WTC11 (cell line): ENCODE measurements at regions not wholly inside any gene's neighbourhood (a gene's known extent, or its start where the extent isn't known, plus 50 kb on each side); places are given as distances from the start of the nearest gene placed in this dataset.

Source experiments
- ATAC-seq: fragments of 200-7000 bp; cut with Tn5 transposase; 2 replicates; pipeline ENCODE4 v1.10.0; 2021; ENCODE audit warnings: mild to moderate bottlenecking, moderate library complexity
- CTCF ChIA-PET: fragments of 300-600 bp; sonication (Branson Sonifier 250); formaldehyde crosslinking; loops from one replicate; lab custom pipeline; 2021; ENCODE audit warnings: antibody characterized with exemption; lab: Charles Lee
- POLR2A ChIA-PET: fragments of 350-600 bp; sonication (Branson Sonifier 250); formaldehyde crosslinking; loops from one replicate; lab custom pipeline; 2021; ENCODE audit warnings: antibody characterized with exemption; lab: Charles Lee
- DNase-seq: peaks from one replicate; pipeline ENCODE4 v3.0.0; 2021; ENCODE audit warnings: low spot score
- H3K27ac Mint-ChIP-seq: 2 replicates; pipeline ENCODE4 v1.8.0; 2021; ENCODE audit warnings: mixed read lengths
- H3K27me3 Mint-ChIP-seq: 2 replicates; pipeline ENCODE4 v1.8.0; 2021; ENCODE audit warnings: low read depth, mild to moderate bottlenecking, moderate library complexity, mixed read lengths
- H3K36me3 Mint-ChIP-seq: 2 replicates; pipeline ENCODE4 v1.8.0; 2021; ENCODE audit warnings: mixed read lengths
- H3K4me1 Mint-ChIP-seq: 2 replicates; pipeline ENCODE4 v1.8.0; 2022; ENCODE audit warnings: mixed read lengths
- H3K4me3 Mint-ChIP-seq: 2 replicates; pipeline ENCODE4 v1.8.0; 2021; ENCODE audit warnings: mild to moderate bottlenecking, moderate library complexity, mixed read lengths
- H3K9me3 Mint-ChIP-seq: 2 replicates; pipeline ENCODE4 v1.8.0; 2021; ENCODE audit warnings: mixed read lengths
- AFF4 ChIP-seq: sonication (generic); formaldehyde crosslinking; IDR thresholded peaks from 2 replicates; pipeline ENCODE4 v1.8.1; 2023; ENCODE audit warnings: mild to moderate bottlenecking, missing genetic modification reagents, borderline replicate concordance
- CBFB ChIP-seq: sonication (generic); formaldehyde crosslinking; IDR thresholded peaks from 2 replicates; pipeline ENCODE4 v1.8.1; 2022; ENCODE audit warnings: mild to moderate bottlenecking, low read depth, missing genetic modification reagents
- E2F4 ChIP-seq: sonication (generic); formaldehyde crosslinking; IDR thresholded peaks from 2 replicates; pipeline ENCODE4 v1.8.1; 2022; ENCODE audit warnings: low read depth, mild to moderate bottlenecking, moderate library complexity, missing genetic modification reagents, borderline replicate concordance
- ESRRA ChIP-seq: sonication (generic); formaldehyde crosslinking; IDR thresholded peaks from 2 replicates; pipeline ENCODE4 v1.8.1; 2022; ENCODE audit warnings: mild to moderate bottlenecking, missing genetic modification reagents, borderline replicate concordance
- FOXK1 ChIP-seq: sonication (generic); formaldehyde crosslinking; IDR thresholded peaks from 2 replicates; pipeline ENCODE4 v1.8.0; 2022; ENCODE audit warnings: mild to moderate bottlenecking, moderate library complexity, missing genetic modification reagents
- GTF2I ChIP-seq: fragments of 250-450 bp; sonication (Bioruptor Pico); conservative IDR thresholded peaks from 2 replicates; pipeline ENCODE4 v1.4.0; 2021; ENCODE audit warnings: mild to moderate bottlenecking
- IRF2 ChIP-seq: sonication (generic); formaldehyde crosslinking; IDR thresholded peaks from 2 replicates; pipeline ENCODE4 v1.8.0; 2022; ENCODE audit warnings: low read depth, missing genetic modification reagents, borderline replicate concordance
- OVOL2 ChIP-seq: fragments of 250-450 bp; sonication (Bioruptor Pico); IDR thresholded peaks from 2 replicates; pipeline ENCODE4 v1.9.0; 2021; ENCODE audit warnings: mild to moderate bottlenecking, borderline replicate concordance
- PRDM15 ChIP-seq: sonication (generic); formaldehyde crosslinking; IDR thresholded peaks from 2 replicates; pipeline ENCODE4 v1.8.0; 2022; ENCODE audit warnings: missing genetic modification reagents
- SOX15 ChIP-seq: fragments of 250-450 bp; sonication (Bioruptor Pico); IDR thresholded peaks from 2 replicates; pipeline ENCODE4 v1.9.0; 2021; ENCODE audit warnings: mild to moderate bottlenecking
- TCF7 ChIP-seq: sonication (generic); formaldehyde crosslinking; IDR thresholded peaks from 2 replicates; pipeline ENCODE4 v1.8.0; 2022; ENCODE audit warnings: mild to moderate bottlenecking, low read depth, missing genetic modification reagents, moderate library complexity
- ZNF317 ChIP-seq: sonication (generic); formaldehyde crosslinking; IDR thresholded peaks from 2 replicates; pipeline ENCODE4 v1.8.1; 2023; ENCODE audit warnings: low read depth, mild to moderate bottlenecking, moderate library complexity, missing genetic modification reagents, borderline replicate concordance
- ZNF396 ChIP-seq: fragments of 250-450 bp; sonication (Bioruptor Pico); IDR thresholded peaks from 2 replicates; pipeline ENCODE4 v1.8.0; 2021; ENCODE audit warnings: mild to moderate bottlenecking, moderate library complexity, borderline replicate concordance
- ZNF425 ChIP-seq: fragments of 250-450 bp; sonication (Bioruptor Pico); conservative IDR thresholded peaks from 2 replicates; pipeline ENCODE4 v1.9.0; 2021; ENCODE audit warnings: mild to moderate bottlenecking
- TF ChIP-seq, protein P1 (sequence below): fragments of 250-450 bp; sonication (Bioruptor Pico); IDR thresholded peaks from 2 replicates; pipeline ENCODE4 v1.9.0; 2021; ENCODE audit warnings: mild to moderate bottlenecking, borderline replicate concordance
- TF ChIP-seq, protein P2 (sequence below): sonication (generic); formaldehyde crosslinking; IDR thresholded peaks from 2 replicates; pipeline ENCODE4 v1.8.1; 2023; ENCODE audit warnings: mild to moderate bottlenecking, missing genetic modification reagents
- TF ChIP-seq, protein P3 (sequence below): sonication (generic); formaldehyde crosslinking; IDR thresholded peaks from 2 replicates; pipeline ENCODE4 v1.8.0; 2022; ENCODE audit warnings: mild to moderate bottlenecking, missing genetic modification reagents

DNA sequence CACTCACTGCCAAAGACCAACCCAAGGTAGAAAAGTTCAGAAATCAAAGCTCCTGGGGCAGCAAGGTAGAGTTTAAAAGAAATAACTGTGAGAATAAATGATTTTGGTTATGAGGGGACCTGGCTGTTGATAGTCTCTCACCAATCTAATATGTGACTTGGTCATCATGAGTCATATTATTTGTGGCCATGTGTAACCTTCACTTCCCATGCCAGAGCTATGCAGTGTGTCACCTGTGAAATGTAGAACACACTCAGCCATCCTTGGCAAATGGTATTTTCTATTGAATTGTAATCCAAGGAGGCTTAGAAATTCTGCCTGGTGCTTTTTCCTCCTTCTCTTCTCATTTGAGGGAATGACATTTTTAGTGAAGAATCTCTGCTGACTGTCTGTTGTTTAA, 184.2 kb upstream of the STAC start:
- no peak for DNase-seq
- POLR2A ChIA-PET: no interaction called here
- TF ChIP-seq ESRRA (CRISPR knock-in tag) (no peak), E2F4 (CRISPR knock-in tag) (no peak)
- TF ChIP-seq, all 79 proteins: peak for 0
- no peak for ATAC-seq
- Mint-ChIP-seq H3K4me3 (no peak overlapping the region), H3K27me3 (no peaks in the 10 kb centered on the region), H3K36me3 (no peaks in the 10 kb centered on the region), H3K4me1 (peaks cover 4% of the 10 kb centered on the region), H3K27ac (no peak overlapping the region), H3K9me3 (no peaks in the 10 kb centered on the region)
- CTCF ChIA-PET: no interaction called here

GRCh38 chr3:36197151-36197550, 183.2 kb upstream of the STAC start:
- Mint-ChIP-seq H3K9me3 (no peaks in the 10 kb centered on the region), H3K36me3 (no peaks in the 10 kb centered on the region), H3K27ac (no peak overlapping the region), H3K27me3 (no peaks in the 10 kb centered on the region), H3K4me1 (peaks cover 9% of the 10 kb centered on the region), H3K4me3 (no peak overlapping the region)
- ATAC-seq (no peak), DNase-seq (no peak)
- ChIA-PET CTCF (no interaction called here), POLR2A (no interaction called here)
- TF ChIP-seq, protein P1, sequence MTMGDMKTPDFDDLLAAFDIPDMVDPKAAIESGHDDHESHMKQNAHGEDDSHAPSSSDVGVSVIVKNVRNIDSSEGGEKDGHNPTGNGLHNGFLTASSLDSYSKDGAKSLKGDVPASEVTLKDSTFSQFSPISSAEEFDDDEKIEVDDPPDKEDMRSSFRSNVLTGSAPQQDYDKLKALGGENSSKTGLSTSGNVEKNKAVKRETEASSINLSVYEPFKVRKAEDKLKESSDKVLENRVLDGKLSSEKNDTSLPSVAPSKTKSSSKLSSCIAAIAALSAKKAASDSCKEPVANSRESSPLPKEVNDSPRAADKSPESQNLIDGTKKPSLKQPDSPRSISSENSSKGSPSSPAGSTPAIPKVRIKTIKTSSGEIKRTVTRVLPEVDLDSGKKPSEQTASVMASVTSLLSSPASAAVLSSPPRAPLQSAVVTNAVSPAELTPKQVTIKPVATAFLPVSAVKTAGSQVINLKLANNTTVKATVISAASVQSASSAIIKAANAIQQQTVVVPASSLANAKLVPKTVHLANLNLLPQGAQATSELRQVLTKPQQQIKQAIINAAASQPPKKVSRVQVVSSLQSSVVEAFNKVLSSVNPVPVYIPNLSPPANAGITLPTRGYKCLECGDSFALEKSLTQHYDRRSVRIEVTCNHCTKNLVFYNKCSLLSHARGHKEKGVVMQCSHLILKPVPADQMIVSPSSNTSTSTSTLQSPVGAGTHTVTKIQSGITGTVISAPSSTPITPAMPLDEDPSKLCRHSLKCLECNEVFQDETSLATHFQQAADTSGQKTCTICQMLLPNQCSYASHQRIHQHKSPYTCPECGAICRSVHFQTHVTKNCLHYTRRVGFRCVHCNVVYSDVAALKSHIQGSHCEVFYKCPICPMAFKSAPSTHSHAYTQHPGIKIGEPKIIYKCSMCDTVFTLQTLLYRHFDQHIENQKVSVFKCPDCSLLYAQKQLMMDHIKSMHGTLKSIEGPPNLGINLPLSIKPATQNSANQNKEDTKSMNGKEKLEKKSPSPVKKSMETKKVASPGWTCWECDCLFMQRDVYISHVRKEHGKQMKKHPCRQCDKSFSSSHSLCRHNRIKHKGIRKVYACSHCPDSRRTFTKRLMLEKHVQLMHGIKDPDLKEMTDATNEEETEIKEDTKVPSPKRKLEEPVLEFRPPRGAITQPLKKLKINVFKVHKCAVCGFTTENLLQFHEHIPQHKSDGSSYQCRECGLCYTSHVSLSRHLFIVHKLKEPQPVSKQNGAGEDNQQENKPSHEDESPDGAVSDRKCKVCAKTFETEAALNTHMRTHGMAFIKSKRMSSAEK (CRISPR knock-in tag): no peak
- TF ChIP-seq TCF7 (CRISPR knock-in tag): no peak
- TF ChIP-seq, protein P2, sequence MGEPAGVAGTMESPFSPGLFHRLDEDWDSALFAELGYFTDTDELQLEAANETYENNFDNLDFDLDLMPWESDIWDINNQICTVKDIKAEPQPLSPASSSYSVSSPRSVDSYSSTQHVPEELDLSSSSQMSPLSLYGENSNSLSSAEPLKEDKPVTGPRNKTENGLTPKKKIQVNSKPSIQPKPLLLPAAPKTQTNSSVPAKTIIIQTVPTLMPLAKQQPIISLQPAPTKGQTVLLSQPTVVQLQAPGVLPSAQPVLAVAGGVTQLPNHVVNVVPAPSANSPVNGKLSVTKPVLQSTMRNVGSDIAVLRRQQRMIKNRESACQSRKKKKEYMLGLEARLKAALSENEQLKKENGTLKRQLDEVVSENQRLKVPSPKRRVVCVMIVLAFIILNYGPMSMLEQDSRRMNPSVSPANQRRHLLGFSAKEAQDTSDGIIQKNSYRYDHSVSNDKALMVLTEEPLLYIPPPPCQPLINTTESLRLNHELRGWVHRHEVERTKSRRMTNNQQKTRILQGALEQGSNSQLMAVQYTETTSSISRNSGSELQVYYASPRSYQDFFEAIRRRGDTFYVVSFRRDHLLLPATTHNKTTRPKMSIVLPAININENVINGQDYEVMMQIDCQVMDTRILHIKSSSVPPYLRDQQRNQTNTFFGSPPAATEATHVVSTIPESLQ (CRISPR knock-in tag): no peak
- TF ChIP-seq ZNF317 (CRISPR knock-in tag): no peak
- no peak for TF ChIP-seq PRDM15 (CRISPR knock-in tag)
- TF ChIP-seq ZNF396 (CRISPR knock-in tag): no peak
- no peak for TF ChIP-seq GTF2I
- TF ChIP-seq, protein P3, sequence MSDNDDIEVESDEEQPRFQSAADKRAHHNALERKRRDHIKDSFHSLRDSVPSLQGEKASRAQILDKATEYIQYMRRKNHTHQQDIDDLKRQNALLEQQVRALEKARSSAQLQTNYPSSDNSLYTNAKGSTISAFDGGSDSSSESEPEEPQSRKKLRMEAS (CRISPR knock-in tag): no peak
- no peak for TF ChIP-seq SOX15 (CRISPR knock-in tag)
- no peak for TF ChIP-seq FOXK1 (CRISPR knock-in tag)
- TF ChIP-seq OVOL2 (CRISPR knock-in tag): no peak
- no peak for TF ChIP-seq CBFB (CRISPR knock-in tag)
- no peak for TF ChIP-seq ZNF425 (CRISPR knock-in tag)
- no peak for TF ChIP-seq IRF2 (CRISPR knock-in tag)
- no peak for TF ChIP-seq AFF4
